GM12864 (cell line): ENCODE measurements at regions not wholly inside any gene's neighbourhood (a gene's known extent, or its start where the extent isn't known, plus 50 kb on each side); places are given as distances from the start of the nearest gene placed in this dataset.

ENCODE experiments used
- DNase-seq: peaks from one replicate; pipeline ENCODE4 v3.0.0-alpha.2; 2011; ENCODE audit warnings: low read depth
- H3K4me3 ChIP-seq: 2 replicates; pipeline ENCODE4 v1.5.1; 2011; ENCODE audit warnings: mild to moderate bottlenecking, low read depth, low read length, control low read depth
- TF ChIP-seq, protein P1 (sequence below): IDR thresholded peaks from 2 replicates; pipeline ENCODE4 v1.5.1; 2011; ENCODE audit warnings: low read depth, mild to moderate bottlenecking, moderate library complexity, low read length, control low read depth, inconsistent platforms; ENCODE audit errors: missing control alignments

DNA sequence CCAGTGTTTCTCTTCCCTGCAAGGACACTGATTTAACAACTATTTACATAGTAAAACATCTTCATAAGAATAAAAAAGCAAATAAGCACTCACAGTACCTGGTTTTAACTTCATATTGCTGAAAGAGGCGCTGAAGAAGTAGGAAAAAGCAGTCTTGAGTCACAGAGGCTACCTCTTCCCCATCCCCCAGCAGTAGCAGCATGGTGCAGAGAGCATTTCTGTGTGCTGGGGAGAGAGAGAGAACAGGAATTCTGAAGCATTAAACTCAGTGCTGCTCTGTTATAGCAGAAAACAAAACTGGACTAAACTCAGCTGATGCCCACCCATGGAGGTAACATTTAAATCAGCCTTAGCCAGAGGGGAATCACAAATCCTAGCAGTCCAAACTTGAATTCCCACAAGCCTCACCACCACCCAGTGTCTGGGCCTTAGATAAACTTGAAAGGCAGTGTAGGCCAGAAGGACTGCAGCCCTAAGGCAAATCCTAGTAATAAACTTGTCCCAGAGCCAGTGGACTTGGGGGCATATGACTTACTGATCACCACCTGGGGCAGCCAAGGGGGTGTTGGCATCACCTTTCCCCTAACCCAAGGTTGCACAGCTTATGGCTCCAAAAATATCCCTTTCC lies 321.8 kb upstream of the CWC22 start:
- DNase-seq: no peak
- TF ChIP-seq, protein P1, sequence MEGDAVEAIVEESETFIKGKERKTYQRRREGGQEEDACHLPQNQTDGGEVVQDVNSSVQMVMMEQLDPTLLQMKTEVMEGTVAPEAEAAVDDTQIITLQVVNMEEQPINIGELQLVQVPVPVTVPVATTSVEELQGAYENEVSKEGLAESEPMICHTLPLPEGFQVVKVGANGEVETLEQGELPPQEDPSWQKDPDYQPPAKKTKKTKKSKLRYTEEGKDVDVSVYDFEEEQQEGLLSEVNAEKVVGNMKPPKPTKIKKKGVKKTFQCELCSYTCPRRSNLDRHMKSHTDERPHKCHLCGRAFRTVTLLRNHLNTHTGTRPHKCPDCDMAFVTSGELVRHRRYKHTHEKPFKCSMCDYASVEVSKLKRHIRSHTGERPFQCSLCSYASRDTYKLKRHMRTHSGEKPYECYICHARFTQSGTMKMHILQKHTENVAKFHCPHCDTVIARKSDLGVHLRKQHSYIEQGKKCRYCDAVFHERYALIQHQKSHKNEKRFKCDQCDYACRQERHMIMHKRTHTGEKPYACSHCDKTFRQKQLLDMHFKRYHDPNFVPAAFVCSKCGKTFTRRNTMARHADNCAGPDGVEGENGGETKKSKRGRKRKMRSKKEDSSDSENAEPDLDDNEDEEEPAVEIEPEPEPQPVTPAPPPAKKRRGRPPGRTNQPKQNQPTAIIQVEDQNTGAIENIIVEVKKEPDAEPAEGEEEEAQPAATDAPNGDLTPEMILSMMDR: no peak
- H3K4me3 ChIP-seq: no peak overlapping the region

DNA sequence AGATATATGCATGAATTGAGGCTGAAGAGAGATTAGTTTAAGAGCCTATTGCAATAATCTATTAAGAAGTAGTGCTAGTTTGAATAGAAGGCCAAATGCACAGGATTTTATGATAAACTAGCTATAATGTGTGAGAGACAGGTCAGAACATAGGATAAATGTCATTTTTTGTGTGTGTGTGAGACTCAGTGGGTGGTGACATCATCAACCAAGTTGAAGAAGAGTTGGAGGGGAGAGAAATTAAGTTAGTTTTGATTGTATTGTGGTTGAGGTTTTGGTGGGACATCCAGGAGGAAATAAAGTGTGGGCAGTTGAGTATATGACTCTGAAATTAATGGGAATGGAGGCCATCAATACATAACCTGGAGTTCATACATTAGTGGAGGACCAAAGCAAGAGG lies 320.1 kb upstream of the CWC22 start:
- no peak overlapping the region for H3K4me3 ChIP-seq
- no peak for DNase-seq
- TF ChIP-seq, protein P1: no peak

DNA sequence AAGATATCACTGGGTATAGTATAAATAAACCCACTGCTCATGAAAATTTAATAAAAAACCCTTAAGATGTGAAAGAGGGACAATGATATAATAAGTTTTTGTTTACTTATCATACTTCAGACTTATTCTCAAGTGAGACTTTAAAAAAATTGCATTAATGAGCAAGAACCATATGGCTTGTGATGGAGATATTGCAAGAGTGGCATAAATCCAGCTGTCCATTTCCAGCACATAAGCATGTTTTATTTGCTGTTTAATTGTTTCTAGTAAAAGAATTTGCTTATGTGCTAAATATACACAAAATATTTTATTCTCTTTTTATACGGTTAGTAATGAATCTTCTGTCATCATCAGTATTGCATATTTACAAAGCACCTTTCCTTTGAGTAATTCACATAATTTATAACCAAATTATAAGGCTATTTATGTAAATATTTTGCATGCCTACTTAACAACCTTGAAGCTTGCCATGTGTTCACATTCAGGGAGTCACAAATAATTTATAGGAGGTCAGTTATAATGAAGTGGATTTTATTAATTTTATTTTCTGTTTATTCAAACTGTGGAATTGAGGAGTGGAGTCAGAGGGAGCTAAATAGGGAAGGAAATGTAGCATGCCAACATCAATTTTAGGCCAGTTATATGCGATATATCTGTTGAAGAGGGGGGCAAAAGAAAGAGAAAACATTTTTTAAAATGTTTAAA lies 318.5 kb upstream of the CWC22 start:
- TF ChIP-seq, protein P1: no peak
- H3K4me3 ChIP-seq: no peak overlapping the region
- DNase-seq: no peak

DNA sequence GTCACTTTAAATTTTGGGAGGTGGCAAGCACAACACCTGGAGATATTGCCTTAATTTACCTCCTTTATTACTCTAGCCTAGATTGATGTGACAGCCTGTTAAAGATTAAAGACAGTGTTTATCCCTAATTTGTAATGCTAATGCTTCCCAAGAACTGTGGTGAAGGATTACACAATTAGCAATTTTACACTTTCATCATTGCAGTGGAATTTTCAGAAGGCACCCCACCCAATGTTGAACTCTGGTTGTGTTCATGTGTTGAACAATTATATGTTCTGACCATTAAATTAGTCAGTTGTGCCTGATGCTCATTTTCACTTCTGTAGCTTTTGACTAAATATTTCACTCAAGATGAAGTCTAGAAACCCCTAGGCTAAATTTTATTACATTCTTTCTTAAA lies 317.1 kb upstream of the CWC22 start:
- no peak for DNase-seq
- no peak overlapping the region for H3K4me3 ChIP-seq
- TF ChIP-seq, protein P1: no peak

DNA sequence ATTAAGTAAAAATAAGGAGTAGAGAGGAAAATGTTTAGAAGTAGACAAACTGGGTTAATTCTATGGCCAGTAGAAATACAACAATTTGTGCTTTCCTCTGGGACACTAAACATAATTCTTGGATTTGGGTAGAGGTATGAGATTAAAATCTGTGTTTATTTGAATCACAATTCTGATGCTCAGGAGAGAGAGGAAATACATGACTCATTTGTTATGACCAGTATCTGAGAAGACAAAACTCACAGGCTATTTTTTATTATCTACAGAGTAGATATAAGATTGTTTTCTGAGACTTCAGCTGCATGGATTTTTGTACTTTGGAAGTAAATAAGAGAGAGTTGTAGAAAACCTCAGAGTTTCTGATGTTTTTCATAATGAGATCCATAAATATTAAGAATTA lies 315.7 kb upstream of the CWC22 start:
- H3K4me3 ChIP-seq: no peak overlapping the region
- no peak for DNase-seq
- TF ChIP-seq, protein P1: no peak

DNA sequence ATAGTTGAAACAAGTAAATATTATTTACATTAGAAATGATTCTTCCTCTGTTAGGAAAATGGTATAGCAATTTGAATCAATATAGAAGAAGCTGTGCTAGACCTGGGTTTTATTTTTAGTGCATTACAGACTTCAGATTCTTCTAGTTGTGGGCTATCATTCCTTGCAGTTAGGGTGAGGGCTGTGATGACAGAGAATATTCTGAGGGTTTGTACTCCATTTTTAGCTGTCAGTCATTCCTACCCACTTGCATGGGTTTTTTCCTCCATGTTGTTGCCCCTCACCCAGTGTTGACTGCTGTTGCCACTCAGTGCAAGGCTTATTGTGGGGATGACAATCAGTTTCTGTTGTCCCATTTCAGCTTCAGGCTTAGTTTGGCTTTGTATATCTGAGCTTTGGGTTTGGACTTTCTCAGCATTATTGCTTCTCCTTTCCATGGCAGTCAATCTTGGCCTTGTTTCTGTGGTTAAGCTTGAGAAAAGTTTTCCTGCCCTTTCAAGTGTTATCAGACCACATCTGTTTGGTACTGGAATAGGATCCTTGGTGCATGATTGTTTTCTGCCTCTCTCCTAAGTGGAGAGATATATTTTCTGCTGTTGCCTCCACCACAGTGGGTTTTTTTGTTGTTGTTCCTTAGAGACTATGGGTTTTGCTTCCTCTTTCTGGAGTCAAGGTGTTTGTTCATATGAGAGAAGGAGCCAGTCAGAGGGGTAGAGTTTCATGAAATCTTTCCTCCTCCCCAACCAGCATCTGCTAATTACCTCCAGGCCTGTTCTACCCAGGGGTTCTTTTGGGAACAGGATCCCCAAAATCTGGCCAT lies 312.7 kb upstream of the CWC22 start:
- no peak overlapping the region for H3K4me3 ChIP-seq
- TF ChIP-seq, protein P1: no peak
- no peak for DNase-seq
